ENCODE measurements at regions not wholly inside any gene's neighbourhood (a gene's known extent, or its start where the extent isn't known, plus 50 kb on each side); places are given as distances from the start of the nearest gene placed in this dataset.

DNA sequence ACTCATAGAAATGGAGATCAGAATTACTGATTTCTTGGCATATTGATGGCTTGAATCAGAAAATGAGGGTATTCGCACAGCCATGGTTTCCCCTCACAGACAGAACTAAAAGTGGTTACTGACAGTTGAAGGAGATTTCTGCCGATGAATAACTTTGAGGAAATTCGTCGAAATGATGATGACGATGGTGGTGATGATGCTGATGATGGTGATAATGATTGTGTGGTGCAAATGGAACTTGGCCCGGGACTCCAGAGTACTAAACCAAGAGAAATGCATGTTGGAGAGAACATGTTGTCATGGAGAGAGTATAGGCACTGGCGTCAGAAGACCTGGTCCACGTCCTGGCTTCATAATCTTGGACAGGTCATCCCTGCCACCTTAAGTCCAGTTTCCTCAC is 163.2 kb downstream of the EVX1 start:
- TF ChIP-seq EZH2 (IDR thresholded peaks at IDR 0.05; ENCODE audit: insufficient read depth, poor library complexity, severe bottlenecking) (no peak), EZH2phosphoT487 (IDR thresholded peaks at IDR 0.05; ENCODE audit: insufficient read depth, low read depth) (no peak)

Measured in GM23248 (cell line).